DMS53 (cell line): ENCODE measurements at regions not wholly inside any gene's neighbourhood (a gene's known extent, or its start where the extent isn't known, plus 50 kb on each side); places are given as distances from the start of the nearest gene placed in this dataset.
"Not testable (repeated sequence)": the region's sequence is repeated elsewhere in the genome, so short reads cannot be mapped to it uniquely, and the experiment has no call there.

Experiments used
- DNase-seq: peaks from one replicate; lab custom pipeline; 2025; lab: John Stamatoyannopoulos, UW

GRCh38 chr1:184854496-184855140 is 100.0 kb upstream of the EDEM3 start:
- peak; percentile 80 for DNase-seq

GRCh38 chr1:184854036-184854435 is 99.4 kb upstream of the EDEM3 start:
- peak; percentile 80 for DNase-seq

- DNase-seq = no peak
These were observed 97.4 kb upstream of the EDEM3 start for GRCh38 chr1:184851822-184852746.

- no peak for DNase-seq
These were observed 89.3 kb upstream of the EDEM3 start for GRCh38 chr1:184843732-184844495.

- DNase-seq = no peak
These were observed 85.9 kb upstream of the EDEM3 start for GRCh38 chr1:184840596-184840995.

- no peak for DNase-seq
These were observed 83.9 kb upstream of the EDEM3 start for GRCh38 chr1:184838504-184838951.

- DNase-seq = no peak
These were observed 82.6 kb upstream of the EDEM3 start for GRCh38 chr1:184836934-184837895.

- DNase-seq = no peak
These were observed 81.5 kb upstream of the EDEM3 start for GRCh38 chr1:184836141-184836540.

GRCh38 chr1:184833994-184834393 is 79.3 kb upstream of the EDEM3 start:
- DNase-seq = not testable (repeated sequence)

- no peak for DNase-seq
These were observed 77.9 kb upstream of the EDEM3 start for GRCh38 chr1:184832517-184832916.

- not testable (repeated sequence) for DNase-seq
These were observed 74.8 kb upstream of the EDEM3 start for GRCh38 chr1:184829496-184829895.

- no peak for DNase-seq
These were observed 73.7 kb upstream of the EDEM3 start for GRCh38 chr1:184828369-184828717.

GRCh38 chr1:184827600-184828368 is 73.1 kb upstream of the EDEM3 start:
- no peak for DNase-seq

- no peak for DNase-seq
These were observed 71.3 kb upstream of the EDEM3 start for GRCh38 chr1:184826001-184826400.

- no peak for DNase-seq
These were observed 70.9 kb upstream of the EDEM3 start for GRCh38 chr1:184825571-184825970.

GRCh38 chr1:184824691-184825323 is 70.1 kb upstream of the EDEM3 start:
- DNase-seq = no peak

GRCh38 chr1:184823080-184823479 is 68.4 kb upstream of the EDEM3 start:
- no peak for DNase-seq

GRCh38 chr1:184822267-184822666 is 67.6 kb upstream of the EDEM3 start:
- DNase-seq = no peak

GRCh38 chr1:184821658-184822057 is 67.0 kb upstream of the EDEM3 start:
- no peak for DNase-seq

GRCh38 chr1:184820956-184821355 is 66.3 kb upstream of the EDEM3 start:
- DNase-seq = no peak
